Cardiac muscle cell (in vitro differentiated cells and primary cell): ENCODE measurements at regions not wholly inside any gene's neighbourhood (a gene's known extent, or its start where the extent isn't known, plus 50 kb on each side); places are given as distances from the start of the nearest gene placed in this dataset.
A peak's percentile ranks its signal among the peaks of the same experiment; 100 is the strongest.

Experiments used
- DNase-seq, 2 donors: peaks; one replicate each; pipeline versions ENCODE4 v3.0.0 to v3.0.0-alpha.2; 2010 to 2017; ENCODE audit warnings: low read depth in 1 of 2, low spot score in 1 of 2
- H3K27ac ChIP-seq: fragments of 200-600 bp; sonication (generic); 2 replicates; pipeline ENCODE4 v1.5.1; 2016
- H3K27me3 ChIP-seq: fragments of 200-600 bp; sonication (generic); 2 replicates; pipeline ENCODE4 v1.6.0; 2016; ENCODE audit warnings: control low read depth
- H3K36me3 ChIP-seq: fragments of 200-600 bp; sonication (generic); 2 replicates; pipeline ENCODE4 v1.5.1; 2016; ENCODE audit warnings: control low read depth
- H3K4me1 ChIP-seq: fragments of 200-600 bp; sonication (generic); 2 replicates; pipeline ENCODE4 v1.8.1; 2017; ENCODE audit warnings: low read depth, mild to moderate bottlenecking, mixed run types
- H3K4me3 ChIP-seq: fragments of 200-600 bp; sonication (generic); 2 replicates; pipeline ENCODE4 v1.5.1; 2016; ENCODE audit warnings: mild to moderate bottlenecking
- H3K9me3 ChIP-seq: fragments of 200-600 bp; sonication (generic); 2 replicates; pipeline ENCODE4 v1.5.1; 2017; ENCODE audit warnings: low read depth, mild to moderate bottlenecking, control low read depth
- TF ChIP-seq, protein P1 (sequence below): IDR thresholded peaks from 2 replicates; pipeline ENCODE4 v1.5.1; 2012; ENCODE audit warnings: low read depth, mild to moderate bottlenecking, low read length

DNA sequence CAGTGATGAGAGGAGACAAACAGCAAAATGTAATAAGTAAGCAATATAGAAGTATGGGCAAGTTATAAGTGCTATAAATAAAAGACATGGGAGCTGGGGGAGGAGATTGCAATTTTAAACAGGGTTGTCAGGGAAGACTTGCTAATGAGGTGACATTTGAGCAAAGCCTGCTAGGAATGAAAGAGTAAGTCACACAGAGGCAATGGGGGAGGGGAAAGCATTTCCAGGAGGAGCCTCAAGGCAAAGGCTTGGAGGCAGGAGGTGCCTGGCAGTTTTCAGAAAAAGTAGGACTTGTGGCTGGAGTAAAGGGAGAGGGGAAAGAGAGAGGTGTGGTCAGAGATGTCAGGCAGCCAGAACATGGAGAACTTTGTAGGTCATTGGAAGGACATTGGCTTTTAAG lies 124.4 kb upstream of the NMUR2 start:
- DNase-seq: peak in 1 of 2 donors; percentile 6
- Histone ChIP-seq H3K9me3 (no peaks in the 10 kb centered on the region), H3K4me3 (no peak overlapping the region), H3K27ac (no peak overlapping the region), H3K36me3 (no peaks in the 10 kb centered on the region), H3K27me3 (no peaks in the 10 kb centered on the region), H3K4me1 (no peaks in the 10 kb centered on the region)
- TF ChIP-seq, protein P1, sequence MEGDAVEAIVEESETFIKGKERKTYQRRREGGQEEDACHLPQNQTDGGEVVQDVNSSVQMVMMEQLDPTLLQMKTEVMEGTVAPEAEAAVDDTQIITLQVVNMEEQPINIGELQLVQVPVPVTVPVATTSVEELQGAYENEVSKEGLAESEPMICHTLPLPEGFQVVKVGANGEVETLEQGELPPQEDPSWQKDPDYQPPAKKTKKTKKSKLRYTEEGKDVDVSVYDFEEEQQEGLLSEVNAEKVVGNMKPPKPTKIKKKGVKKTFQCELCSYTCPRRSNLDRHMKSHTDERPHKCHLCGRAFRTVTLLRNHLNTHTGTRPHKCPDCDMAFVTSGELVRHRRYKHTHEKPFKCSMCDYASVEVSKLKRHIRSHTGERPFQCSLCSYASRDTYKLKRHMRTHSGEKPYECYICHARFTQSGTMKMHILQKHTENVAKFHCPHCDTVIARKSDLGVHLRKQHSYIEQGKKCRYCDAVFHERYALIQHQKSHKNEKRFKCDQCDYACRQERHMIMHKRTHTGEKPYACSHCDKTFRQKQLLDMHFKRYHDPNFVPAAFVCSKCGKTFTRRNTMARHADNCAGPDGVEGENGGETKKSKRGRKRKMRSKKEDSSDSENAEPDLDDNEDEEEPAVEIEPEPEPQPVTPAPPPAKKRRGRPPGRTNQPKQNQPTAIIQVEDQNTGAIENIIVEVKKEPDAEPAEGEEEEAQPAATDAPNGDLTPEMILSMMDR: no peak

- DNase-seq: peak; percentile 71 to 77
- Histone ChIP-seq H3K4me3 (no peak overlapping the region), H3K9me3 (no peaks in the 10 kb centered on the region), H3K27me3 (no peaks in the 10 kb centered on the region), H3K4me1 (no peaks in the 10 kb centered on the region), H3K27ac (no peak overlapping the region), H3K36me3 (no peaks in the 10 kb centered on the region)
- TF ChIP-seq, protein P1: peak; percentile 45
Observed at GRCh38 chr5:152532714-152533113, 127.6 kb upstream of the NMUR2 start.

DNA sequence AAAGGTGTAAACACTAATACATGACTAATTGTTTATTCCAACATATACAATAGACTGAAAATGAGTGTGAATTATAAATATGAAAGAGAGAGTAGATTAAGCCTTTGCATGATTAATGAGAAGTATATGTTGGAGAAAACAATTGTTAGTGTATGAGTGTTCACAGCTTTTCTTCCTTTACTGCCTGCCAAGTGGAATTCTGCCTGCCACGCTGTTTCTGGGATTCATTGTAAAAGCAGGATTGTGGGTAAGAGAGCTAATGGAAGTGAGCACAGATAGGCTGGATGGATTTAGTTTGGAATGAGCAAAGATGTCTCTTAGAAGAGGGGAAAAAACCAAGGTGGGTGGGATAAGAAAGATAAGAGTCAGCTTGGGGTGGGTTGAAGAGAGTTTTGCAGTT lies 129.6 kb upstream of the NMUR2 start:
- H3K4me1 ChIP-seq: no peaks in the 10 kb centered on the region
- DNase-seq: peak in 1 of 2 donors; percentile 4
- no peaks in the 10 kb centered on the region for H3K27me3 ChIP-seq
- no peaks in the 10 kb centered on the region for H3K9me3 ChIP-seq
- H3K36me3 ChIP-seq: no peaks in the 10 kb centered on the region
- H3K4me3 ChIP-seq: no peak overlapping the region
- TF ChIP-seq, protein P1: no peak
- no peak overlapping the region for H3K27ac ChIP-seq

DNA sequence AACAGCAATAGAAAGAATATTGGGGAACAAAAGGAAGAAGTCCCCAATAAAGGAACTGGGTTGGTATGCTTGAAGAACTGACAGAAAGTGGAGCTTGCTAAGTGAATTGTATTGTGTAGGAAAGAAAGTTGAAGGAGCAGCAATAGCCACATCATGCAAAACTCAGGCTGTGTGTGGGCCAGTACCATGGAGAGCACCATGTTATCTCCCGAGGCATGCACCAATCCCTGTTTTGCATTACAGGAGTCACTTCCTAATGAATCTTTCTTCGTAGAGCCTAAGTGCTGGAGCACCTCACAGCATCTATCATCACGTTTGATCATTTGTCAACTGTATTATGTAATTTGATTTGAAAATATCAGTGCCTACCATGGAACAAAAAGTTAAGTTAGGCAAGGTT lies 137.7 kb upstream of the NMUR2 start:
- H3K27me3 ChIP-seq: no peaks in the 10 kb centered on the region
- H3K9me3 ChIP-seq: no peaks in the 10 kb centered on the region
- TF ChIP-seq, protein P1: no peak
- H3K27ac ChIP-seq: no peak overlapping the region
- H3K36me3 ChIP-seq: no peaks in the 10 kb centered on the region
- H3K4me3 ChIP-seq: no peak overlapping the region
- H3K4me1 ChIP-seq: no peaks in the 10 kb centered on the region
- DNase-seq: peak; percentile 27 to 83

DNA sequence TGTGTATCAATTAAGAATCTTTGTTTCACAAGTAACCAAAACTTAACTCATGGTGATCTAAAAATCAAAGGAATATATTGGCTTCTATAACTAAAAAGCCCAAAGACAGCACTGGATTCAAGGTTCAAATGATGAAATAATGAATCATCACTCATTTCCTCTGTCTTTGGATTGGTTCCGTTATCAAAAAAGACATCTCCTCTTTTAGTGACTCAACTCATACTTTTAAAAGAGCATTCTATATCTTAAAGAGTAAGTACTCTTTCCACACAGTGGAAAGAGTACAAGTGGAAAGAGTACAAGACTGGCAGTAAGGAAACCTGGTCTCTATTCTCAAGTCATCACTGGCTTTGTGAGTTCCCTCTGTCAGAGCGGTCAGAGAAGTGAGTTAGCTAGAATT lies 141.4 kb upstream of the NMUR2 start:
- H3K4me3 ChIP-seq: no peak overlapping the region
- no peak overlapping the region for H3K27ac ChIP-seq
- no peaks in the 10 kb centered on the region for H3K4me1 ChIP-seq
- H3K27me3 ChIP-seq: no peaks in the 10 kb centered on the region
- DNase-seq: no peak
- H3K36me3 ChIP-seq: no peaks in the 10 kb centered on the region
- TF ChIP-seq, protein P1: no peak
- H3K9me3 ChIP-seq: no peaks in the 10 kb centered on the region

- no peak overlapping the region for H3K4me3 ChIP-seq
- TF ChIP-seq, protein P1: no peak
- no peaks in the 10 kb centered on the region for H3K36me3 ChIP-seq
- DNase-seq: no peak
- no peak overlapping the region for H3K27ac ChIP-seq
- no peaks in the 10 kb centered on the region for H3K4me1 ChIP-seq
- H3K27me3 ChIP-seq: no peaks in the 10 kb centered on the region
- no peaks in the 10 kb centered on the region for H3K9me3 ChIP-seq
Observed at GRCh38 chr5:152547202-152547601, 142.1 kb upstream of the NMUR2 start.
